SK-N-SH (cell line): ENCODE measurements at regions not wholly inside any gene's neighbourhood (a gene's known extent, or its start where the extent isn't known, plus 50 kb on each side); places are given as distances from the start of the nearest gene placed in this dataset.

Source experiments
- CTCF ChIA-PET: fragments of 300-600, 350-600 bp; formaldehyde crosslinking; extraction: SDS; loops from one replicate; lab custom pipeline; 2021; lab: Yijun Ruan, JAX
- POLR2A ChIA-PET: fragments of 350-600 bp; sonication (Branson Sonifier 250); formaldehyde crosslinking; extraction: SDS; loops from one replicate; lab custom pipeline; 2020; ENCODE audit warnings: antibody characterized with exemption, inconsistent platforms; lab: Yijun Ruan, JAX
- DNase-seq: peaks from one replicate; pipeline ENCODE4 v3.0.0; 2012
- H2AFZ ChIP-seq: fragments of 200-600 bp; sonication (generic); 2 replicates; pipeline ENCODE4 v1.8.1; 2016; ENCODE audit warnings: antibody characterized with exemption, mild to moderate bottlenecking, low read depth
- H3F3A ChIP-seq: fragments of 200-600 bp; sonication (generic); replicated peaks from 2 replicates; pipeline ENCODE3; 2016; ENCODE audit warnings: antibody characterized with exemption, mild to moderate bottlenecking; ENCODE audit not compliant: insufficient read depth
- H3K27ac ChIP-seq, 2 experiments: fragments of 200-500 bp in 1 of 2; fragments of 200-600 bp in 1 of 2; sonication (Bioruptor generic) in 1 of 2; sonication (generic), shearing (Covaris generic) in 1 of 2; 2 replicates each; pipeline versions ENCODE4 v1.5.1 to v1.6.1; 2014 to 2016; ENCODE audit warnings: low read depth in 2 of 2, inconsistent platforms in 1 of 2, low read length in 1 of 2, mild to moderate bottlenecking in 1 of 2, mixed read lengths in 1 of 2
- H3K27me3 ChIP-seq: fragments of 200-600 bp; sonication (generic), shearing (Covaris generic); 2 replicates; pipeline ENCODE4 v1.6.1; 2016; ENCODE audit warnings: mixed run types; ENCODE audit not compliant: insufficient read depth
- H3K36me3 ChIP-seq, 2 experiments: fragments of 200-500 bp in 1 of 2; fragments of 200-600 bp in 1 of 2; sonication (Bioruptor generic) in 1 of 2; sonication (generic) in 1 of 2; replicated peaks in 1 of 2; 2 replicates each; pipeline versions ENCODE3 to v1.5.1; 2014 to 2016; ENCODE audit warnings: low read length in 1 of 2, mild to moderate bottlenecking in 1 of 2; ENCODE audit not compliant: insufficient read depth in 2 of 2, control insufficient read depth in 1 of 2
- H3K4me1 ChIP-seq, 2 experiments: fragments of 200-500 bp in 1 of 2; fragments of 200-600 bp in 1 of 2; sonication (Bioruptor generic) in 1 of 2; sonication (generic), shearing (Covaris generic) in 1 of 2; 2 replicates each; pipeline versions ENCODE4 v1.5.1 to v1.6.1; 2014 to 2016; ENCODE audit warnings: low read depth in 1 of 2, low read length in 1 of 2, mixed run types in 1 of 2; ENCODE audit not compliant: insufficient read depth in 2 of 2, control insufficient read depth in 1 of 2
- H3K4me2 ChIP-seq: fragments of 200-600 bp; sonication (generic), shearing (Covaris generic); 2 replicates; pipeline ENCODE4 v1.6.1; 2017; ENCODE audit warnings: mixed run types
- H3K4me3 ChIP-seq, 2 experiments: fragments of 200-500 bp in 1 of 2; fragments of 200-600 bp in 1 of 2; sonication (Bioruptor generic) in 1 of 2; sonication (generic), shearing (Covaris generic) in 1 of 2; 2 replicates each; pipeline versions ENCODE4 v1.5.1 to v1.8.1; 2014 to 2016; ENCODE audit warnings: low read depth in 2 of 2, inconsistent platforms in 1 of 2, low read length in 1 of 2, mild to moderate bottlenecking in 1 of 2, mixed read lengths in 1 of 2, moderate library complexity in 1 of 2
- H3K79me2 ChIP-seq: fragments of 200-600 bp; sonication (generic); 2 replicates; pipeline ENCODE4 v1.8.1; 2017; ENCODE audit warnings: mild to moderate bottlenecking; ENCODE audit not compliant: insufficient read depth
- H3K9ac ChIP-seq: fragments of 200-600 bp; sonication (generic); 2 replicates; pipeline ENCODE4 v1.6.1; 2017; ENCODE audit warnings: mixed run types
- H3K9me2 ChIP-seq: fragments of 200-600 bp; sonication (generic); 2 replicates; pipeline ENCODE4 v1.6.1; 2017; ENCODE audit warnings: mixed run types
- H3K9me3 ChIP-seq: fragments of 200-600 bp; sonication (generic); 2 replicates; pipeline ENCODE4 v1.6.1; 2017; ENCODE audit warnings: mixed run types, mild to moderate bottlenecking, moderate library complexity
- H4K20me1 ChIP-seq: fragments of 200-600 bp; sonication (generic); 2 replicates; pipeline ENCODE4 v1.6.1; 2017; ENCODE audit warnings: mild to moderate bottlenecking, mixed run types; ENCODE audit not compliant: insufficient read depth
- EZH2phosphoT487 ChIP-seq: fragments of 200-600 bp; sonication (generic); IDR thresholded peaks from 2 replicates; pipeline ENCODE4 v1.6.1; 2017; ENCODE audit warnings: low read depth, mixed run types, mild to moderate bottlenecking, antibody characterized with exemption, moderate library complexity, borderline replicate concordance
- FOXM1 ChIP-seq: IDR thresholded peaks from 2 replicates; pipeline ENCODE4 v1.4.0; 2012; ENCODE audit warnings: low read depth, mild to moderate bottlenecking
- GATA2 ChIP-seq: sonication (generic); formaldehyde crosslinking; IDR thresholded peaks from 2 replicates; pipeline ENCODE4 v1.5.0; 2020; ENCODE audit warnings: mild to moderate bottlenecking, missing genetic modification reagents
- MXI1 ChIP-seq: IDR thresholded peaks from 2 replicates; pipeline ENCODE4 v1.6.1; 2012; ENCODE audit warnings: mild to moderate bottlenecking, low read depth, low read length, improper control_type of control experiment
- NRF1 ChIP-seq: IDR thresholded peaks from 2 replicates; pipeline ENCODE4 v1.6.1; 2012; ENCODE audit warnings: low read depth, mild to moderate bottlenecking, low read length
- RAD21 ChIP-seq: IDR thresholded peaks from 2 replicates; pipeline ENCODE4 v1.6.1; 2012; ENCODE audit warnings: mild to moderate bottlenecking, low read length
- RCOR1 ChIP-seq: fragments of 150-350 bp; IDR thresholded peaks from 2 replicates; pipeline ENCODE4 v1.6.1; 2017; ENCODE audit warnings: antibody characterized with exemption, low read length
- SIN3A ChIP-seq: IDR thresholded peaks from 2 replicates; pipeline ENCODE4 v1.6.1; 2012; ENCODE audit warnings: low read depth, mild to moderate bottlenecking, low read length, moderate library complexity, borderline replicate concordance
- SMC3 ChIP-seq: IDR thresholded peaks from 2 replicates; pipeline ENCODE4 v1.6.1; 2012; ENCODE audit warnings: low read depth, low read length, improper control_type of control experiment
- TAF1 ChIP-seq: IDR thresholded peaks from 2 replicates; pipeline ENCODE4 v1.6.1; 2012; ENCODE audit warnings: low read depth, mild to moderate bottlenecking, low read length, moderate library complexity, borderline replicate concordance
- YY1 ChIP-seq: IDR thresholded peaks from 2 replicates; pipeline ENCODE4 v1.4.0; 2012; ENCODE audit warnings: low read depth, mild to moderate bottlenecking
- WGBS: methylation state at CpG from one replicate; pipeline ENCODE4 v1.1.6; 2017; ENCODE audit warnings: low lambda C conversion rate; 5-methylcytosine and 5-hydroxymethylcytosine counted together
- TF ChIP-seq, protein P1 (sequence below): IDR thresholded peaks from 2 replicates; pipeline ENCODE4 v1.4.0; 2012; ENCODE audit warnings: low read depth, borderline replicate concordance
- TF ChIP-seq, protein P2 (sequence below): IDR thresholded peaks from 2 replicates; pipeline ENCODE4 v1.6.1; 2012; ENCODE audit warnings: mild to moderate bottlenecking, low read depth, low read length, moderate library complexity
- TF ChIP-seq, protein P3 (sequence below): IDR thresholded peaks from 2 replicates; pipeline ENCODE4 v1.4.0; 2012; ENCODE audit warnings: low read depth, borderline replicate concordance

DNA sequence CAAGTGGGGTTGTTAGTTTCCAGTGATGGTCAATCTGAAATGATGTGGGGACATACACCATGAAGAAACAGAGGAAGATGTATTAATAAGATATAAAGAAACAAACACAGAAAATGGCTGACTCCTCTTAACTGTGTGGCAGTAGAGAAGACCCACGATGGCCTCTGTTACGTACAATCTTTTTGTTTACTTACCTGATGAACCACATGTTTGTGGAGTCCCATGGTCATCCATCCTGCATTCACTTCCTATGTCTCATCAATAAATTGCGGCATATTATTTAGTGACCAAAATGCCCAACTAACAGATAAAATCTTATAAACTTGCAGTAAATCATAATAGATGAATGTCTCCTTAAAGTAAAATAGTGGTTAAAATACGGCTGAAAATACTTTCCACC lies 740.1 kb upstream of the LINC00305 start:
- TF ChIP-seq RAD21 (no peak), RCOR1 (no peak), TAF1 (no peak), YY1 (no peak), NRF1 (no peak), SMC3 (no peak)
- TF ChIP-seq, all 33 proteins: peak for 0
- no peaks in the 10 kb centered on the region for H3K79me2 ChIP-seq
- no peak overlapping the region for H3K9ac ChIP-seq
- POLR2A ChIA-PET: no interaction called here
- H3K9me3 ChIP-seq: no peaks in the 10 kb centered on the region
- H3K27me3 ChIP-seq: no peaks in the 10 kb centered on the region
- H3K27ac ChIP-seq: no peak overlapping the region
- H3F3A ChIP-seq: no peaks in the 10 kb centered on the region
- WGBS: 40% methylated on average over 4 of the region's 4 CpGs
- H3K36me3 ChIP-seq: no peaks in the 10 kb centered on the region
- H4K20me1 ChIP-seq: no peaks in the 10 kb centered on the region
- no peak overlapping the region for H2AFZ ChIP-seq
- H3K4me1 ChIP-seq: no peaks in the 10 kb centered on the region
- DNase-seq: no peak
- no peak overlapping the region for H3K4me2 ChIP-seq
- CTCF ChIA-PET: no interaction called here
- no peaks in the 10 kb centered on the region for H3K9me2 ChIP-seq
- no peak overlapping the region for H3K4me3 ChIP-seq

DNA sequence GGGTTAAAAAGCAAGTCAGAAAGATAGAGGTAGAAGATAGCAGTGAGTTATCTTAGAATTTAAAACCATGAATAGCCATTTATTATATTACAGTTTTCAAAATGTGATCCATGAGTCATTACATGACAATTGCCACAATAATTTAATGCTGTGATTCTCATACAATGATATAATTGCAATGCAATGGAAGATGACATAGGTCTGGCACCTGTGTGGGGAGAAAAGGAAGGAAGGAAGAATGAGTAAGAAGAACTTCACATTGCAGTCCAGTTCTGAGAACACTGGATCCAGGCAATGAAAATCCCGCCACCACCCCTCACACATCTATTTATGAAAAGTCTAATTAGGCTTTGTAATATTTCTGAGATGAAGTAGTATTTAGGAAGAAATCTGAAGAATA lies 738.1 kb upstream of the LINC00305 start:
- Histone ChIP-seq H3K36me3 (no peaks in the 10 kb centered on the region), H3K9me3 (no peaks in the 10 kb centered on the region), H2AFZ (no peak overlapping the region), H4K20me1 (no peaks in the 10 kb centered on the region), H3K4me2 (no peak overlapping the region), H3K27me3 (no peaks in the 10 kb centered on the region), H3K4me1 (no peaks in the 10 kb centered on the region), H3K9ac (no peak overlapping the region), H3K79me2 (no peaks in the 10 kb centered on the region), H3K9me2 (no peaks in the 10 kb centered on the region), H3K27ac (no peak overlapping the region), H3K4me3 (no peak overlapping the region), H3F3A (no peaks in the 10 kb centered on the region)
- no peak for DNase-seq
- CTCF ChIA-PET: no interaction called here
- POLR2A ChIA-PET: no interaction called here
- 7% methylated on average over 1 of the region's 1 CpG for WGBS
- TF ChIP-seq FOXM1 (no peak), EZH2phosphoT487 (no peak), SMC3 (no peak), MXI1 (no peak), SIN3A (no peak), GATA2 (CRISPR knock-in tag) (no peak)
- TF ChIP-seq, protein P1, sequence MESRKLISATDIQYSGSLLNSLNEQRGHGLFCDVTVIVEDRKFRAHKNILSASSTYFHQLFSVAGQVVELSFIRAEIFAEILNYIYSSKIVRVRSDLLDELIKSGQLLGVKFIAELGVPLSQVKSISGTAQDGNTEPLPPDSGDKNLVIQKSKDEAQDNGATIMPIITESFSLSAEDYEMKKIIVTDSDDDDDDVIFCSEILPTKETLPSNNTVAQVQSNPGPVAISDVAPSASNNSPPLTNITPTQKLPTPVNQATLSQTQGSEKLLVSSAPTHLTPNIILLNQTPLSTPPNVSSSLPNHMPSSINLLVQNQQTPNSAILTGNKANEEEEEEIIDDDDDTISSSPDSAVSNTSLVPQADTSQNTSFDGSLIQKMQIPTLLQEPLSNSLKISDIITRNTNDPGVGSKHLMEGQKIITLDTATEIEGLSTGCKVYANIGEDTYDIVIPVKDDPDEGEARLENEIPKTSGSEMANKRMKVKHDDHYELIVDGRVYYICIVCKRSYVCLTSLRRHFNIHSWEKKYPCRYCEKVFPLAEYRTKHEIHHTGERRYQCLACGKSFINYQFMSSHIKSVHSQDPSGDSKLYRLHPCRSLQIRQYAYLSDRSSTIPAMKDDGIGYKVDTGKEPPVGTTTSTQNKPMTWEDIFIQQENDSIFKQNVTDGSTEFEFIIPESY: no peak
- TF ChIP-seq, protein P2, sequence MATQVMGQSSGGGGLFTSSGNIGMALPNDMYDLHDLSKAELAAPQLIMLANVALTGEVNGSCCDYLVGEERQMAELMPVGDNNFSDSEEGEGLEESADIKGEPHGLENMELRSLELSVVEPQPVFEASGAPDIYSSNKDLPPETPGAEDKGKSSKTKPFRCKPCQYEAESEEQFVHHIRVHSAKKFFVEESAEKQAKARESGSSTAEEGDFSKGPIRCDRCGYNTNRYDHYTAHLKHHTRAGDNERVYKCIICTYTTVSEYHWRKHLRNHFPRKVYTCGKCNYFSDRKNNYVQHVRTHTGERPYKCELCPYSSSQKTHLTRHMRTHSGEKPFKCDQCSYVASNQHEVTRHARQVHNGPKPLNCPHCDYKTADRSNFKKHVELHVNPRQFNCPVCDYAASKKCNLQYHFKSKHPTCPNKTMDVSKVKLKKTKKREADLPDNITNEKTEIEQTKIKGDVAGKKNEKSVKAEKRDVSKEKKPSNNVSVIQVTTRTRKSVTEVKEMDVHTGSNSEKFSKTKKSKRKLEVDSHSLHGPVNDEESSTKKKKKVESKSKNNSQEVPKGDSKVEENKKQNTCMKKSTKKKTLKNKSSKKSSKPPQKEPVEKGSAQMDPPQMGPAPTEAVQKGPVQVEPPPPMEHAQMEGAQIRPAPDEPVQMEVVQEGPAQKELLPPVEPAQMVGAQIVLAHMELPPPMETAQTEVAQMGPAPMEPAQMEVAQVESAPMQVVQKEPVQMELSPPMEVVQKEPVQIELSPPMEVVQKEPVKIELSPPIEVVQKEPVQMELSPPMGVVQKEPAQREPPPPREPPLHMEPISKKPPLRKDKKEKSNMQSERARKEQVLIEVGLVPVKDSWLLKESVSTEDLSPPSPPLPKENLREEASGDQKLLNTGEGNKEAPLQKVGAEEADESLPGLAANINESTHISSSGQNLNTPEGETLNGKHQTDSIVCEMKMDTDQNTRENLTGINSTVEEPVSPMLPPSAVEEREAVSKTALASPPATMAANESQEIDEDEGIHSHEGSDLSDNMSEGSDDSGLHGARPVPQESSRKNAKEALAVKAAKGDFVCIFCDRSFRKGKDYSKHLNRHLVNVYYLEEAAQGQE: no peak
- TF ChIP-seq, protein P3, sequence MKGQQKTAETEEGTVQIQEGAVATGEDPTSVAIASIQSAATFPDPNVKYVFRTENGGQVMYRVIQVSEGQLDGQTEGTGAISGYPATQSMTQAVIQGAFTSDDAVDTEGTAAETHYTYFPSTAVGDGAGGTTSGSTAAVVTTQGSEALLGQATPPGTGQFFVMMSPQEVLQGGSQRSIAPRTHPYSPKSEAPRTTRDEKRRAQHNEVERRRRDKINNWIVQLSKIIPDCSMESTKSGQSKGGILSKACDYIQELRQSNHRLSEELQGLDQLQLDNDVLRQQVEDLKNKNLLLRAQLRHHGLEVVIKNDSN: no peak
